HepG2 (cell line): ENCODE measurements at regions not wholly inside any gene's neighbourhood (a gene's known extent, or its start where the extent isn't known, plus 50 kb on each side); places are given as distances from the start of the nearest gene placed in this dataset.

Experiments
- GLI4 ChIP-seq: sonication (generic); formaldehyde crosslinking; IDR thresholded peaks from 2 replicates; pipeline ENCODE4 v1.5.1; 2020; ENCODE audit warnings: missing genetic modification reagents, mild to moderate bottlenecking, moderate library complexity, borderline replicate concordance
- NFKB2 ChIP-seq: sonication (generic); formaldehyde crosslinking; IDR thresholded peaks from 2 replicates; pipeline ENCODE4 v1.4.0; 2020; ENCODE audit warnings: missing genetic modification reagents, borderline replicate concordance
- NR2C2 ChIP-seq: sonication (generic); formaldehyde crosslinking; IDR thresholded peaks from 2 replicates; pipeline ENCODE4 v1.4.0; 2020; ENCODE audit warnings: missing genetic modification reagents, mild to moderate bottlenecking, moderate library complexity, borderline replicate concordance
- POLR2A ChIP-seq, 2 experiments: IDR thresholded peaks; 2 replicates each; pipeline ENCODE4 v1.6.1; 2011; ENCODE audit warnings: low read depth in 2 of 2, low read length in 2 of 2, mild to moderate bottlenecking in 1 of 2, moderate library complexity in 1 of 2; ENCODE audit not compliant: insufficient read depth in 1 of 2
- PTBP1 ChIP-seq: fragments of 200-400 bp; formaldehyde crosslinking; IDR thresholded peaks from 2 replicates; pipeline ENCODE4 v1.6.1; 2018; ENCODE audit warnings: low read length, low read depth; ENCODE audit not compliant: poor library complexity, severe bottlenecking
- SP5 ChIP-seq: IDR thresholded peaks from 2 replicates; pipeline ENCODE4 v1.6.1; 2016; ENCODE audit warnings: low read depth, borderline replicate concordance
- SUZ12 ChIP-seq: fragments of 150-350 bp; IDR thresholded peaks from 2 replicates; pipeline ENCODE4 v1.6.1; 2014; ENCODE audit warnings: low read depth, low read length
- ZNF30 ChIP-seq: sonication (generic); formaldehyde crosslinking; IDR thresholded peaks from 2 replicates; pipeline ENCODE4 v1.5.0; 2020; ENCODE audit warnings: mild to moderate bottlenecking, missing genetic modification reagents
- ZNF383 ChIP-seq: sonication (generic); formaldehyde crosslinking; IDR thresholded peaks from 2 replicates; pipeline ENCODE4 v1.4.0; 2020; ENCODE audit warnings: missing genetic modification reagents, mild to moderate bottlenecking, borderline replicate concordance
- ZNF737 ChIP-seq: sonication (generic); formaldehyde crosslinking; IDR thresholded peaks from 2 replicates; pipeline ENCODE4 v1.5.0; 2020; ENCODE audit warnings: missing genetic modification reagents, mild to moderate bottlenecking, borderline replicate concordance
- TF ChIP-seq, protein P1 (sequence below): sonication (generic); formaldehyde crosslinking; IDR thresholded peaks from 2 replicates; pipeline ENCODE4 v1.4.0; 2020; ENCODE audit warnings: missing genetic modification reagents
- TF ChIP-seq, protein P2 (sequence below): sonication (generic); formaldehyde crosslinking; IDR thresholded peaks from 2 replicates; pipeline ENCODE4 v1.5.0; 2020; ENCODE audit warnings: mild to moderate bottlenecking, missing genetic modification reagents, moderate library complexity

DNA sequence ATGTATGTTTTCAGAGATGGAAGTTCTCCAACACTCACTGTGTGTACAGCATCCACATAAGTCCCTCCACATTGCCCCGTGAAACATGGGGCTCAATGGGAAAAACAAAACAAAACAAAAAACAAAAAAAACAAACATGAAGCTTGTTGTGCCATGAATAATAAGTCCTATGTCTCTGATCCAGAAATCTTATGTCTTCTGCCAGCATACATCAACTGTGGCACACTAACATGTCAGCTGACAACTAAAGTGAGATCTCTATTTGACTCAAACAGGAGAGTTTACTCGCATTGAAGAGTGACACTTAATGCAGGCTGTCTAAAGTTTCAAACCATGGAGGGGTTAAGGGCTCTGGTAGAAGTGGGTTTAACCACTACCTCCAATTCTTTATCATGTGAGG, 180.2 kb upstream of the ROBO1 start:
- TF ChIP-seq NR2C2 (CRISPR knock-in tag) (no peak), GLI4 (CRISPR knock-in tag) (no peak), ZNF737 (CRISPR knock-in tag) (no peak), ZNF30 (CRISPR knock-in tag) (no peak), PTBP1 (no peak), NFKB2 (CRISPR knock-in tag) (no peak), POLR2A (IDR thresholded peaks at IDR 0.05; ENCODE audit: insufficient read depth in 1 of 2, low read depth in 2 of 2, low read length in 2 of 2) (no peak), ZNF383 (CRISPR knock-in tag) (no peak), SP5 (CRISPR knock-in tag) (no peak), SUZ12 (no peak)
- TF ChIP-seq, protein P1, sequence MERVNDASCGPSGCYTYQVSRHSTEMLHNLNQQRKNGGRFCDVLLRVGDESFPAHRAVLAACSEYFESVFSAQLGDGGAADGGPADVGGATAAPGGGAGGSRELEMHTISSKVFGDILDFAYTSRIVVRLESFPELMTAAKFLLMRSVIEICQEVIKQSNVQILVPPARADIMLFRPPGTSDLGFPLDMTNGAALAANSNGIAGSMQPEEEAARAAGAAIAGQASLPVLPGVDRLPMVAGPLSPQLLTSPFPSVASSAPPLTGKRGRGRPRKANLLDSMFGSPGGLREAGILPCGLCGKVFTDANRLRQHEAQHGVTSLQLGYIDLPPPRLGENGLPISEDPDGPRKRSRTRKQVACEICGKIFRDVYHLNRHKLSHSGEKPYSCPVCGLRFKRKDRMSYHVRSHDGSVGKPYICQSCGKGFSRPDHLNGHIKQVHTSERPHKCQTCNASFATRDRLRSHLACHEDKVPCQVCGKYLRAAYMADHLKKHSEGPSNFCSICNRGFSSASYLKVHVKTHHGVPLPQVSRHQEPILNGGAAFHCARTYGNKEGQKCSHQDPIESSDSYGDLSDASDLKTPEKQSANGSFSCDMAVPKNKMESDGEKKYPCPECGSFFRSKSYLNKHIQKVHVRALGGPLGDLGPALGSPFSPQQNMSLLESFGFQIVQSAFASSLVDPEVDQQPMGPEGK (CRISPR knock-in tag), result no peak
- TF ChIP-seq, protein P2, sequence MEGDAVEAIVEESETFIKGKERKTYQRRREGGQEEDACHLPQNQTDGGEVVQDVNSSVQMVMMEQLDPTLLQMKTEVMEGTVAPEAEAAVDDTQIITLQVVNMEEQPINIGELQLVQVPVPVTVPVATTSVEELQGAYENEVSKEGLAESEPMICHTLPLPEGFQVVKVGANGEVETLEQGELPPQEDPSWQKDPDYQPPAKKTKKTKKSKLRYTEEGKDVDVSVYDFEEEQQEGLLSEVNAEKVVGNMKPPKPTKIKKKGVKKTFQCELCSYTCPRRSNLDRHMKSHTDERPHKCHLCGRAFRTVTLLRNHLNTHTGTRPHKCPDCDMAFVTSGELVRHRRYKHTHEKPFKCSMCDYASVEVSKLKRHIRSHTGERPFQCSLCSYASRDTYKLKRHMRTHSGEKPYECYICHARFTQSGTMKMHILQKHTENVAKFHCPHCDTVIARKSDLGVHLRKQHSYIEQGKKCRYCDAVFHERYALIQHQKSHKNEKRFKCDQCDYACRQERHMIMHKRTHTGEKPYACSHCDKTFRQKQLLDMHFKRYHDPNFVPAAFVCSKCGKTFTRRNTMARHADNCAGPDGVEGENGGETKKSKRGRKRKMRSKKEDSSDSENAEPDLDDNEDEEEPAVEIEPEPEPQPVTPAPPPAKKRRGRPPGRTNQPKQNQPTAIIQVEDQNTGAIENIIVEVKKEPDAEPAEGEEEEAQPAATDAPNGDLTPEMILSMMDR, result no peak
